Stimulated activated CD4-positive, alpha-beta T cell treated with anti-CD3 and anti-CD28 coated beads, Interleukin-2, amount 100 ng/mL, for 48 hours (primary cell): ENCODE measurements at regions not wholly inside any gene's neighbourhood (a gene's known extent, or its start where the extent isn't known, plus 50 kb on each side); places are given as distances from the start of the nearest gene placed in this dataset.

ENCODE experiments used
- DNase-seq, 2 donors: peaks; one replicate each; pipeline ENCODE4 v3.0.0-alpha.2; 2020

DNA sequence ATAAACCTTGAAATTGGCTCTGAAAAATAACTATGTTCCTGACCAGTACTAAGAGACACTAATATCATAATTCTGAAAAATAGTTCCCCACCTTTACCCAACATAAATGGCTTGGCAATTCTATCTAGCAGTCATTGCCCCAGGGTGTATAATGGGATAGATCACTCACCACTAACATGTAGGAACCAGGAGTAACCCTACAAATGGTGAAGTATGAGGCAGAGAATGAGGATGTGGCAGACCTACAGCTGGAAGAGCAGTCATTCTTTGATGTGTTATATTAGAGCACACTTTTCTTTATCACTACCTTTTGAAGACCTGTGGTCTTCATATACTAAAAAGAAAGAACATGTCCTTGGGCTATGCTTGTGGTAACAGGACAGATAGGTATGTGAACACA, 136.5 kb upstream of the SYNDIG1 start:
- no peak for DNase-seq

DNA sequence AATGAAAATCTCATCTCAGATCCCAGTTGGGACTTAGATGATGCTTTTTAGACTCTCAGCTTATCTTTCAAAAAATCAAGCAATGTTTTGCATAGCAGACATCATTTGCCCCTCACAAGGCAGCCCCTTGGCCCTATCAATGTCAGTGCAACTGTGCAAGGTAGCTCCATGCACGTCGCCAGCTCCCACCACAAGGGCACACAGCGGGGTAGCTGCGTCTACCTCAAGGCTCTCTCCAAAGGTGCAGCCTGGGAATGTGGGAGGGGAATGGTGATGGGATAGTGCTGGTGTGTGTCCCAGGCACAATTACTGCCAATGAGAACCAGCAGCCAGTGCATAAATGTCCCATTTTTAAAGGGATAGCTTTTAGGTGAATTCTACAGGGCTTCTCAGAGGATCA, 137.5 kb upstream of the SYNDIG1 start:
- DNase-seq, result no peak

DNA sequence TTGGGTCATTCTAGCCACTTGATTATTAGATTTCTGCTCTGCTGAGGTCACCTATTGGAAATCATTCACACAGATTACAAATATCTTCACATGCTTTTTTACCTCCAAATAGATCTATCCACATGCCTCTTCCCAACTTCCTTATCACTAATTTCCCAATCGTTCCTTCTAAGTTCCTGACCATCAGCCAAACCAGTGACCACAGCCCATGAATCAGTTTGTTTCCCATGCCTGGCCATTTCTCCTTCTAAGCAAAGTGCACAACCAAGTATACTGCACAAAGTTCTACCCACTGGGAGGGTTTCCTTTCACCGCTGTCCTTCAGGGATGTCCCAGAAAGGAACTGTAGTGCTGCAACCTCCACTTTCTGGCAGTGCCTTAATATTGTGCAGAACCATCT, 140.5 kb upstream of the SYNDIG1 start:
- no peak for DNase-seq

DNA sequence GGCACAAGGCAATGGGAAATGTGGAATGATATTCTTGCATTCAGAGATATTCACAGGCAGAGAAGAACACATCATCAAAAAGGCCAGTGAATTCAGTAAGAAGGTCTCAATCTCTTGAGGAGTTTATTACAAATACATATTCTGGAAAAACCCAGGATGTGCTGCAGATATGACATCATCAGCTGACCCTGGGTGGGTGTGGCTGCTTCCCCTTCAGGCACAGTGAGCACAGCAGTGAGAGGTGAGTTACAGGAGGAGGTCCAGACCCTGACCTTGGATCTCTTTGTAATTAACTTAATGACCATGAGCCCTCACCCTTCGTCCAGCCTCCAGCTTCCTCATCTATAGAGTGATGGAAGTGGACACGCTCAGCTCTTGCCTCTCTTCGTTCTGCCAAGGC, 147.5 kb upstream of the SYNDIG1 start:
- no peak for DNase-seq

DNA sequence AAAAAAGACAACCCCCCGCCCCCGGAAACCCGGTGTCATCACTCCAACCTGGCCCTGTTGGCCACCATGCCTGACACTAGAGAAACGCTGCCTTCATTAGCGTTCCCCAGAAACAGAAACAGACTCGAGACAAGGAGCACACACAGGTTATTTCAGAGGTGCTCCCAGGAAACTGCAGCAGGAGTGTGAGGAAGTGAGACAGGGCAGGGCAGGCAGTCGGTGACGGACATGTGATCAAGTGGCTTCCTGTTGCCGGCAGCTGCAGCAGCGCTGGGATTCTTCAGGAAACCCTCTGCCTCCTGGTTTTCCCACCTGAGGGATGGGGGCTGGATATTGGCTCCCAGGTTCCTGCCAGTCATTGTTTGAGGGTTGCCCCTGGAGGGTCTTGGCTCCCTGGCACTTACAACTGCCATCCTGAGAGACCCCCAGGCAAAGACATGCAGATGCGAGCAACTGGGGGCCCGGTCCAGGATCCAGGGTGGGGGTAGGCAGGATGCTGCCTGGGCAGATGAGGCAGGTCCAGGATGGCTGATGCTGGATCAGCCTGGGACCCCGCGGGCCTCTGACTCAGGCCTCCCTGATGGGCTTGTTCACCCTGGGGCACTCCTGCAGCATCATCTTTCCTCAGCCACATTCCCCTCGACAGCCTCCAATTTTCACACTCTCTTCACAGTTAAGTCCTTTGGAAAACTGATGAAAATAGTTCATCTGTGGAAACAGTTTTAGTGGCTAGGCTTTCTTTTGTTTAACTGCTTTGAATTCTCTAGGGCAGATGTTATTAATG, 150.7 kb upstream of the SYNDIG1 start:
- no peak for DNase-seq

DNA sequence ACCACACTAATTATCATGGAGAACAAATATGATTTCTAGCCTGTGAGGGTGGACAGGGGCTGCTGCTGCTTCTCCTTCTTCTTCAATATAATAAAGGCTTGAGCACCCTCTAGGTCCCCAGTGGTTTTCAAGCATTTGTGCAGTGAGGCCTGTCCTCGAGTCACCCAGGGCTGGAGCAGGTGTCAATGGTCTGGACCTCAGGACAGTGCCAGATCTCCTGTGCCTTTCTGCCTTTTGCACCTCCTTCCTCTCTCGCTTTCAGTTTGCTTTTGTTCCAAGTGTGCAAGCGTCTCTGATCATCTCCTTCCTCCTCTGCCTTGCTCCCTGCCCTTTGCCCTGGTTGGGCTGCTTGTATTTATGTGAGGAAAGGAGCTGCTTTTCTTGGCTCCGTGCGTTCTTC, 152.2 kb upstream of the SYNDIG1 start:
- DNase-seq, result no peak

DNA sequence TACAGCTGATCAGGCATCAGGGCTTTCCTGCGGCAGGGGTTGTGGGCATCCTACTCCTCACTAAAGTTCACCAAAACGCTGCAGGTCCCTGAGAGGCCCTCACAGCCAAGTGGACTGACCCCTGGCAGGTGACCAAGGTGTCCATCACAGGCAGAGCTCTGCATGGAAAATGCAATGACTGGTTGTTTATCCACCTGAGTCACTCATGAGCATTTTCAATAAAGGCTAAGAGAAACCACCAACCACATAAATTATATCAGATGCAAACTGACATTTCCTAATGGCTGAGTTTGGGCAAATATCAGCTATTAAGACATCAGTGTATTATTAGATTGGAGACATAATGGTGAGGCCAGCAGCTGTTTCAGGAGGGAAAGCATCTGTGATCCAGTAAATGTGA, 152.7 kb upstream of the SYNDIG1 start:
- no peak for DNase-seq

DNA sequence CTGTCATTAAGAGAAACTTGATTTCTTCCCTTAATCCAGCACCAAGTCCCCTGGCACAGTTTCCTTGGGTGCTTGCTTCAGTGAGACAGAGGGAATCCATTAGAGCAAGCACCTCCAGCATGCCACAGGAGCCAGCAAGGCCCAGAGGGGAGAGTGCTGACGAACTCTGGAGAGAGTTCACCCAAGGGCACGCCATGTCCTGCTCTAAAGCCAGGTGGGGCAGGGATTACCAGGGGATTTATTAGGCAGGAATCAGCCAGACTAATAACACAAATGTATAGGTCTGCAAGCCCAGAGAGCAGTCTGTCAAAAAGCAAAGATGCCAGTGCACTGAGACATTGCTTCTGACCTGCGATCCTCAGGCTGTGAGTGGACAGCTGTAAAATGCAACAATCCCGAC, 155.4 kb upstream of the SYNDIG1 start:
- no peak for DNase-seq

DNA sequence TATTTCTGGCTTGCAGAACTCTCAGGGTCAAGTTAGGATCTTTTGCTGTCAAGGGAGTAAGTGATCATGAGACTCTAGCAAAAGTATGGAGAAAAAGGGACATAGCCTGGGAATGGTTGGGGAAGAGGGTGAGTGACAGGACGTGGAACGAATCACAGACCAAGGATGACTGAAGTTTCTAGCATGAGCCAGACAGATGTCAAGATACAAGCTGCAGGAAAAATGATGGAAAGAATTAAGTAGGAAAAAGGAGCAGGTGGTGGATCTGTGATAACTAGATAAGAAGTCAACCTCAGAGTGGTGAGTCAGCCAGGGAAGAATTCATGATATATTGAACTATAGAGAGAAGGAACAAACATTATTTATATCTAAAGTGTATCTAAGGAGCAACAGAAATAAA, 159.8 kb upstream of the SYNDIG1 start:
- DNase-seq, result no peak

DNA sequence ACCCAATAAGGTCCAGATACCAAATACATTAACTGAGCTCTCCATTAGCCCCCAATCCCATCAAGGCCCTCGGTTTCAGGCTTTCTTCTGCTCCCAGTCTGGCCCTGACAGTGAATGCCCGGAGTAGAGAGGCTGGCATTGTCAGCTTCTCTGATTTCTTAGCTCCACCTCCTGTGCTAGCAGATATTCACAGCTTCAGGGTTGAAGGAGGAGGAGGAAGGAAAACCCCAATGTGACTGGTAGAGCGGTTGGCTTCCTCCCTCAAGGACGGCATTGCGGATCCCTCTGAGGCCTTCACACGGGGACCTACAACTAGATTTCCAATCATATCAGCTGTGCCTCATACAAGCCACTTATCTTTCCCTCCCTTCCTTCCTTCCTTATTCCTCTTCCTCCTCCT, 164.1 kb upstream of the SYNDIG1 start:
- DNase-seq, result no peak

DNA sequence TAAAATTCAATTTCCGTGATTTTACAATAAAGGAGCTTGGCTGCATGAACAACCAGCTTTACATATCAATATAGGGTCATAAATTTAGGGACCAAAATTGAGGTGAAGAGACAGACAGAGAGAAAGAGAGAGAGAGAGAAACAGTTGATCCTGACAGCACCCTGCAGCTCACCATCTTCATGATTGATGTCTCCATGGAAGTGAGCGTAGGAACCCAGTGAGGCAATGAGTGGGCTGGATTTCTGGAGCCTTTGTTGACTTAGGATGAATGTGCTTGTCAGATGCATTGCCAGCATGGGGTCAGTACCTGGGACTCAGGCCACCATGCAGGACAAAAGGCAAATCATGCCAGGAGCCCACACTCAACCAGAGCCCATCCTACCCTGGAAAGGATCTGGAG, 165.1 kb upstream of the SYNDIG1 start:
- no peak for DNase-seq

DNA sequence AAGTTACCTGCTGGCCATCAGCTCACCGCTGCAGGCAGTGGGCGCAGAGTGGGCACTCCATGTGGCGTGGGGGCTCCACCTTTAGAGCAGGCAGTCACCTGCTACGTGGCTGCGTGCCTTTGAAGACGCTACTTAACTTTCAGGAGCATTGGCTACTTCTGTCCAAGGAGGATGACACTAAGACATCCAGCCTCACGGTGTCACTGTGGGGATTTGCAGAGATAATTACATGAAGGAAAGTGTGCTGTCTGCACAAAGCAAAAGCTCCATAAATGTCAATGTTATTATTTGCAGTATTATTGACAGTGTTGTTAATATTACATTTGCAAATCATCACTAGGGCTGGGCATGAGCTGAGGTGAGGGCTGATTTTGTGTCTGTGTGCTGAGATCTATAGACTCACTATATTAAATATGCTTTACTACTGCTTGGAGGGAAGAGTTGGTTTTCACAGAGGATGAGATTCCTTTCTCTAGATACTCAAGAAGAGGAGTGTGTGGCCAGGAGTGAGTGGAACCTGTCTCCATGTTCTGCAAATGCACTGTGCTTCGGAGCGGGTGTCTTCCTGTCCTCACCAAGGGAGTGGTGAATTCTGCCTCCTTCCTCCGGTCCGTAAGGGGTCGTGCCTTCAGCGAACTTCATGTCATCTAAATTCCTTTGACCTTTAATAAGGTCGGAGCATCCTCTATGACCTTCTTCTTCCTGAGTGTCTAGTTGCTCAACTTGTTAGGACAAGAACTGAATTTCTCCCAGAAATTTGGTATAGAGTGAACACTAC, 165.8 kb upstream of the SYNDIG1 start:
- DNase-seq, result no peak

DNA sequence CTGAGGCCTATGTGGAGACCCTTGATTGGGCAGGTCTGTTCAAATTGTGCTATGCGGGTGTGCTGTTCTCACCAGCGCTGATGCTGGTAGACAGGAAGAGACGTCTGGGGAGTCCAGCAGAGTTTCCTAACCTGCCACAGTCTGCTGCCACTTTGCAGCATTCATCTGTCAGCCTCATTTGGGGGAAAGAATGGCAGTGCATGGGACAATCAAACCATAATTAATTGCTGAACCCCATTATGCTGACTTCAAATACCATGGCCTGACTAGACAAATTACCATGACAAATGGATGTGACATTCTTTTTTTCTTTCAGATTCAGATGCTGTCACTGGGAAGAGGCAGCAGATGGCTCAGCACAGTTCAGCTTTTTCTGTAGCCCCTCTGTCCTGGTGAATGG, 171.4 kb upstream of the SYNDIG1 start:
- DNase-seq, result no peak

DNA sequence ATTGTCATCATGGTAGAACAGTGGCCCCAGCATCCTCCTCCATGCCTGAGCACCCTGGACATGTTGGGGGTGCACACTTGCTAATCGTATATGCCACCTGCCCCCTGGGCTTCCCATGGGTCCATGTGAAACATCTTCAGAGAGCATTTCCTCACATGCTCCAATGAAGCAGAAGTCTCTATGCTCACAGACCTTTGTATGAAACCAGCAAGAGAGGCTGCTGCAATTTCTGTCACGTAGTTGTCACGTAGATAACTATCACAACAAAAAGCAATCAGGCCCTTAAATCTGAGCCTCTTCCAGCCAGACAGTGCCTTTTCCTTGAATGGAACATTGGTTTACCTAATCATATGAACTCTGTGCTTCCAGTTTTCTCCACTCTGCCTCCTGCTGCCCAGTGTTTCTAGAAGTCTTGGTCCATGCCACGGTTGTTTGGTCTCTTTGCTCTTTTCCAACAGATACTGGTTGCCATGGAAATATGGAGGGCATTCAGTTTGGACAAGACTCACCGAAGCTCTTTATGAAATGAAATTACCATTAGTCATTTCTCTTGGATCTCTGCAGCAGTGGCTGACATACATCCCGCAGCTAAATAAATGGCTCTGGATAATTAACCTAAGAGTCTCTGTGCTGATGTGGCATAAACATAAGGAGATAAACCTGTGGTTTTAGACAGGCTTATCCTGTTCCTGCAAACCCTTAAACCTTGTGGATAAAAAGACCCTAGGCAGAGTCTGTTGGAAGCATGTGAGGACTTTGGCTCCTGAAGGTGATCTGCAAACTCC, 172.8 kb upstream of the SYNDIG1 start:
- DNase-seq, result no peak

DNA sequence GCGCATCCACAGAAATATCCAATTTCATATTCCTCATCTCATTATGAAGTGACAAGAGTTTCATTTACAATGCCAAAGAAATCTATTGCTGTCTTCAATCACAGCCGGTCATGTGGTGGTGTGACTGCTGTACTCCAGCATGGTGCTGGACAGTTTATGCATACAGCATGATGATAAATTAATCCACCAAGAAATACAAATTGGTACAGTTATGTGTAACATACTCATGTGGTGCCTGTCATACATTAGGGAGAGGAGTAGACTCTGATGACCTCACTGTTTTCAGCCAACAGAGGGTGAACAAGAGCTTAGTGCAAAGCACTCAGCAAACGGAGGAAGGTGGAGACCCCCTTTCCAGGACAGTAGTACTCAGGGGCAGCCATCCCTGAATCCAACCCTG, 178.4 kb upstream of the SYNDIG1 start:
- DNase-seq, result no peak

DNA sequence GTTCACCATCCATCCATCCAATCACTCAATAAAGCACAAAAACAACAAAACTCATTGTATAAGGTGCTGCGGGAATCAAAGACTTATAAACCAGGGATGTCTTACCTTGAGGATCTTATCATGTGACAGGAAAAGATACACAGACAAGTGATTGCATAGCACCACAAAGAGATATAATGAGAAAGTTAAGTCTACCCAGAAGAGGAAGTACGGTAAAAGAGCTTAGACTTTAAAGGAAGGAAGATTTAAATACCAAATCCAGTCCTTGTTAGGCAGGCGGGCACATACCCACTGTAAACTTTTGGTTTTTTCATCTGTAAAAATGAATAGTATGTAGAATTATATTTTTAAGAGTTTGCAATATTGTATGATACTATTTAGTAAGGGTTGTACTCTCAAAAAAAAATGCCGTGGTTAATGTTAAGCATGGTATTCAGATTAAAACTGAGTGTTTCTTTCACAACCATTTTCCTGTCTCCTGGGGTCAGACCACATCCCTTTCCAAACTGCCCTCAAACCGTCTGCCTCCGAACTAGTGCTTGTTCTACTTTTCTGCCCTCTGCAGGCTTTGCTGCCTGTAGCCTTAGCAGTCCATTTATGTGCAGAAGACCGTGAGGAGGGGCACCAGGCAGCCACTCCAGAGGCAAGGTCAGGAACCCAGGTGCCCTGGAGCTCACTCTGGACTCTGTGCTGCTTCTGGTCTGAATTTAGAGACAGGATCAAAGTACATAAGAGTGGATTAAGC, 179.5 kb upstream of the SYNDIG1 start:
- peak in 1 of 2 donors; percentile 2 for DNase-seq

DNA sequence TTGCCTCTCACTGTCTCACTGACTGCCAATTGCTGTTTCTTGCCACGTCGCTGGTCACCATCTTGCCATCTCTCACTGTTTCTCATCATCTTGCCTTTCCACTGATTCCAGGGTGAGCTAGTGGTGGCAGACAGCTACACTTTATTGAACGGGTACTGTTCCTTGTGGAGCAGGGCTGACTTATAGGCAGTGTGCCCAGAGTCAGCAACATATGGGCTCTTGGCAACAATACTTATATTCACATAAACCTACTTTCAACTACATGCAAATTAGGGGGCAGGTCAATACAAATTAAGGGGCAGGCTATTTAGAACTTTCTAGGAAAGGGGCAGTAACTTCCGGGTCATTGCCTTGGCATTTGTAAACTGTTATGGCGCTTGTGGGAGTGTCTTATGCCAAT, 186.2 kb upstream of the SYNDIG1 start:
- DNase-seq, result no peak

DNA sequence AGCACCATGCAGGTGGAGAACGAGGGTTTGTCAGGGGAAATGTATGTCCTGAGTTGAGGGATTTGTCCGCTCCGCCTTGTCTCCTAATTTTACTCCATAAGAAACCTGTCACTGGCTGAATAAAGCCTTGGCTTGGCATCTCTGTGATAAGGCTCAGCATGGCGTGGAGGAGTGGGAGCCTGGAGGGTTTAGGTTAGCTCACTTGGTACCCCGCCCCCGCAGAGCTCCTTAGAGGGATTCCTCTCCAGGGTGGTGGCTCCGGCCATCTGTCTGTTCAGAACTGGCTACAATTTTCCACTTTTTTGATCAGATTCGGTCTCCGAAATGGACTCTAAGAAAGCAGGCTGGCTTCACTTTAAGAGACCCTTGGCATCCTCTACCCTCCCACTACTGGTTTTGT, 192.2 kb upstream of the SYNDIG1 start:
- DNase-seq, result no peak

DNA sequence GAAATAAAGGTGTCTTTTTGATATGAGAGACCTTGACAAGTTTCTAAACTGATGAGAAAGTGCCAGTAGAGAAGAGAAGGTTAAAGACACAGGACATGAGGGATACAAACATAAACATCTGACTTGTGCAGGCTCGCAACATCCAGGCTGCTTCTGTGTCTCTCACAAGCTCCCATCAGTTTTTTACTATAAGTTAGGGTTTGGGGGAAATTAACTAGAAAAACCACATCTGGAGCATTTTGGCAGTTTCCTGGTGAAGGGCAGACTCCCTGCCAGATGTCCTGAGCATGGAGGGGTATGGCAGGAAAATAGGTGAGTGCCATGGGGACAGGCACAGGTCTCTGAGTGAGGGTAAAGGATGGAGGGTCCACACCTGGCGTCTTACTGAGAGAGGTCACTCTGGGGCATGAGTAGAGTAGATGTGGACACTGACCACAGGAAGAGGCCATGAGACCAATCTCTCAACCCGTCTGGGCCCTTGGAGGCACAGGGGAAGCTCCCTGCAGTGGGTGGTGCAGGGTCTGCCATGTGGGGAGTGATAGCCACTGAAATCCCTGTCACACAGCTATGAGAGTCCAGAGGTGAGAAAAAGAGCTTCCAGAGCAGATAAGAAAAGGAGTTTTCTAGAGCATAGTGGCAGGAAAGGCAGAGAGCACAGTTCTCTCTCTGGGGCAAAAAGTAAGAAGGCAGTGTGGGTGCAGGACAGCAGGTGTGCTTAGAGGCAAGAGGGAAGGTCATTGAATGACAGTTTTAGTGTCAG, 193.3 kb upstream of the SYNDIG1 start:
- DNase-seq, result no peak

DNA sequence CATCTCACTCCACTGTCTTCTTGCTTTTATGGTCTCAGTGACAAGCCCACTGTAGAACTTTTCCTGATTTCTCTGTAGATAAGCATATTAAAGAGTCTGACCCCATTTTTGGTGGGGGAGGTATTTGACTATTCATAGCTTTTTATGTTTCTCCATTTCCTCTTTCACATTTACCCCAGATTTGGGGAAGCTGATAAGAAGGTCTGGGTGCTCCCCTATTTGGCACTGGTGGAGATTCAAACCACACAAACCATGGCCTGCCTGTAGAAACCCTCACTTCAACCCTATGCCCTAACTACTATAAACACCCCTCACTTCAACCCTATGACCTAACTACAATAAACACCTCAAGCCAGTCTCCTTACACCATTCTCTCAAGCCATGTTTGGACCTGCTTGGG, 196.2 kb upstream of the SYNDIG1 start:
- no peak for DNase-seq

DNA sequence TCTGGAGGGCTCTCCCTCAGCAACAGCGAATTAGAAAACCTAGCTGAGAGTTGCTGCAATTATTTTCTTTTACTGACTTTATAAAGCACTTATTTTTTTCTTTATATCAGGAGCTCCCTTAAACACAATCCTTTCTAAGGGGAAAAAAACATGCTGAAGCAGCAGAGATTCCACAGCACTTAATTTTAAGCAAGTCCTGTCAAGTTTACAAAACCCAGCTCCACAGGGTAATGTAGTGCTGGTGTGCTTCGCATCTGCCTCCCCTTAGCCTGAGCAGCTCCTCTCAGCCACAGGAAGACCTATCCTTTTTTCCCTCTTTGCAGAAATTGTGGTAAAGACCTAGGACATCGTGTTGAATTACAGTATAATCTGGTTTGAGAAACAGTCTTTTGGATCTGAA, 208.1 kb upstream of the SYNDIG1 start:
- DNase-seq, result no peak

DNA sequence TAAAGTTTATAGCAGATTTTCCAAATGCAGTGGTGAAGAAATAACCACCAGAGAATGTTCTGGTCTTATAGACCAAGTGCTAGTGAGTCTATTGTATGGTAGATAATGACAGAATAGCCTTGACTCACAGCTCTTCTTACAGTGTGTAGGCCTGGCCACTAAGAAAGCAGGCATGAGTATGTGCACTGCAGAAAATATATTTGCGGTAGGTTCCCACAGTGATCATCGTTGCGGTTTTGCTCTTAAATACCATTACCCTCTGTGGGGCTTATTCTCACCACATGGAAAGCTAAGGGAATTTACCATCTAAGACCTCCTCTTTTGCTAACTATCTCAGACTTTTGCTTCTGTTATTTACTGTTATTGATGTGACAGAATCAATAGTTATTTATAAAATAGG, 212.3 kb upstream of the SYNDIG1 start:
- DNase-seq, result no peak
